Ectodermal cell (in vitro differentiated cells): ENCODE measurements at regions not wholly inside any gene's neighbourhood (a gene's known extent, or its start where the extent isn't known, plus 50 kb on each side); places are given as distances from the start of the nearest gene placed in this dataset.

Experiments used
- H3K27ac ChIP-seq: 2 replicates; pipeline ENCODE4 v1.7.0; 2013; ENCODE audit warnings: mild to moderate bottlenecking, low read depth, low read length; ENCODE audit not compliant: insufficient read depth, poor library complexity, severe bottlenecking
- H3K27me3 ChIP-seq: 2 replicates; pipeline ENCODE4 v1.7.0; 2013; ENCODE audit warnings: mild to moderate bottlenecking, low read length; ENCODE audit not compliant: insufficient read depth, control insufficient read depth, poor library complexity, severe bottlenecking
- H3K36me3 ChIP-seq: one replicate; pipeline ENCODE4 v1.7.0; 2013; ENCODE audit warnings: low read length; ENCODE audit not compliant: control insufficient read depth, insufficient read depth
- H3K4me1 ChIP-seq: one replicate; pipeline ENCODE4 v1.7.0; 2013; ENCODE audit warnings: low read length; ENCODE audit not compliant: control insufficient read depth, insufficient read depth
- H3K4me3 ChIP-seq: 2 replicates; pipeline ENCODE4 v1.7.0; 2013; ENCODE audit warnings: low read depth, low read length, control low read depth; ENCODE audit not compliant: insufficient read depth
- H3K9me3 ChIP-seq: 2 replicates; pipeline ENCODE4 v1.7.0; 2013; ENCODE audit warnings: mild to moderate bottlenecking, low read length, moderate library complexity; ENCODE audit not compliant: control insufficient read depth
- WGBS, 2 experiments: methylation state at CpG; one replicate each; pipeline ENCODE4 v1.1.7; 2013; ENCODE audit warnings: missing lambda C conversion rate in 2 of 2; 5-methylcytosine and 5-hydroxymethylcytosine counted together

- Histone ChIP-seq H3K4me1 (no peaks in the 10 kb centered on the region), H3K27ac (no peak overlapping the region), H3K27me3 (no peaks in the 10 kb centered on the region), H3K9me3 (no peaks in the 10 kb centered on the region), H3K4me3 (no peak overlapping the region), H3K36me3 (no peaks in the 10 kb centered on the region)
- WGBS, 2 experiments: 73 to 74% methylated on average over 3 of the region's 3 CpGs
Observed at GRCh38 chr10:31687663-31688482, 240.8 kb downstream of the ARHGAP12 start.

GRCh38 chr10:31686599-31686998, 242.0 kb downstream of the ARHGAP12 start:
- no peaks in the 10 kb centered on the region for H3K27me3 ChIP-seq
- no peaks in the 10 kb centered on the region for H3K9me3 ChIP-seq
- H3K4me1 ChIP-seq: no peaks in the 10 kb centered on the region
- H3K4me3 ChIP-seq: no peak overlapping the region
- H3K27ac ChIP-seq: no peak overlapping the region
- H3K36me3 ChIP-seq: no peaks in the 10 kb centered on the region

- 89 to 93% methylated on average over 1 of the region's 1 CpG for WGBS, 2 experiments
- no peaks in the 10 kb centered on the region for H3K27me3 ChIP-seq
- no peak overlapping the region for H3K4me3 ChIP-seq
- H3K27ac ChIP-seq: no peak overlapping the region
- H3K9me3 ChIP-seq: no peaks in the 10 kb centered on the region
- H3K4me1 ChIP-seq: peaks cover 2% of the 10 kb centered on the region
- H3K36me3 ChIP-seq: no peaks in the 10 kb centered on the region
Observed at GRCh38 chr10:31683682-31684081, 244.9 kb downstream of the ARHGAP12 start.

GRCh38 chr10:31679936-31680335, 248.7 kb downstream of the ARHGAP12 start:
- Histone ChIP-seq H3K9me3 (no peaks in the 10 kb centered on the region), H3K27ac (no peak overlapping the region), H3K27me3 (no peaks in the 10 kb centered on the region), H3K4me3 (no peak overlapping the region), H3K36me3 (no peaks in the 10 kb centered on the region), H3K4me1 (peaks cover 12% of the 10 kb centered on the region)
- 93 to 97% methylated on average over 4 of the region's 4 CpGs for WGBS, 2 experiments

- no peak overlapping the region for H3K27ac ChIP-seq
Observed at GRCh38 chr10:31678575-31679516, 249.8 kb downstream of the ARHGAP12 start.

GRCh38 chr10:31678139-31678536, 250.5 kb downstream of the ARHGAP12 start:
- Histone ChIP-seq H3K27ac (peak overlapping the region; percentile 86), H3K36me3 (no peaks in the 10 kb centered on the region), H3K27me3 (no peaks in the 10 kb centered on the region), H3K9me3 (no peaks in the 10 kb centered on the region), H3K4me1 (peaks cover 12% of the 10 kb centered on the region), H3K4me3 (no peak overlapping the region)
- WGBS, 2 experiments: 72 to 78% methylated on average over 12 of the region's 12 CpGs

More at GRCh38 chr10:31678575-31679516, 249.8 kb downstream of the ARHGAP12 start:
- WGBS, 2 experiments: 93 to 94% methylated on average over 20 of the region's 20 CpGs
- Histone ChIP-seq H3K4me1 (peaks cover 12% of the 10 kb centered on the region), H3K9me3 (no peaks in the 10 kb centered on the region), H3K27me3 (no peaks in the 10 kb centered on the region), H3K4me3 (no peak overlapping the region), H3K36me3 (no peaks in the 10 kb centered on the region)

- Histone ChIP-seq H3K27me3 (no peaks in the 10 kb centered on the region), H3K9me3 (no peaks in the 10 kb centered on the region), H3K4me1 (peaks cover 12% of the 10 kb centered on the region), H3K27ac (peak overlapping the region; percentile 86), H3K36me3 (no peaks in the 10 kb centered on the region), H3K4me3 (peak overlapping the region; percentile 8)
- WGBS, 2 experiments: 30 to 33% methylated on average over 16 of the region's 16 CpGs
Observed at GRCh38 chr10:31677195-31678138, 251.2 kb downstream of the ARHGAP12 start.

- Histone ChIP-seq H3K27ac (no peak overlapping the region), H3K36me3 (no peaks in the 10 kb centered on the region), H3K9me3 (no peaks in the 10 kb centered on the region), H3K4me1 (peaks cover 12% of the 10 kb centered on the region), H3K27me3 (no peaks in the 10 kb centered on the region), H3K4me3 (no peak overlapping the region)
Observed at GRCh38 chr10:31675726-31676125, 252.9 kb downstream of the ARHGAP12 start.

- 91 to 93% methylated on average over 1 of the region's 1 CpG for WGBS, 2 experiments
- H3K36me3 ChIP-seq: no peaks in the 10 kb centered on the region
- no peaks in the 10 kb centered on the region for H3K27me3 ChIP-seq
- H3K4me1 ChIP-seq: no peaks in the 10 kb centered on the region
- H3K4me3 ChIP-seq: no peak overlapping the region
- no peaks in the 10 kb centered on the region for H3K9me3 ChIP-seq
- no peak overlapping the region for H3K27ac ChIP-seq
Observed at GRCh38 chr10:31669357-31669756, 259.3 kb downstream of the ARHGAP12 start.
